ENCODE measurements at regions not wholly inside any gene's neighbourhood (a gene's known extent, or its start where the extent isn't known, plus 50 kb on each side); places are given as distances from the start of the nearest gene placed in this dataset.

GRCh38 chr12:127182018-127182417 is 1085.0 kb upstream of the TMEM132C start:
- H3K27me3 ChIP-seq (replicated peaks; ENCODE audit: insufficient read depth) = no peaks in the 10 kb centered on the region
- in situ Hi-C loops (cut with MboI) = no loop called here
- WGBS, 2 experiments (ENCODE audit: low coverage in 1 of 2, low lambda C conversion rate in 2 of 2, missing lambda C conversion rate in 2 of 2) = 92% methylated on average over 6 of the region's 6 CpGs

GRCh38 chr12:127189992-127190391 is 1077.0 kb upstream of the TMEM132C start:
- TF ChIP-seq EZH2phosphoT487 (IDR thresholded peaks at IDR 0.05; ENCODE audit: insufficient read depth, low read depth) = no peak
- no peak for TF ChIP-seq EZH2 (IDR thresholded peaks at IDR 0.05; ENCODE audit: insufficient read depth, poor library complexity, severe bottlenecking)
- no peak overlapping the region for H3K4me2 ChIP-seq (ENCODE audit: unreplicated experiment)
- H4K20me1 ChIP-seq (ENCODE audit: insufficient read depth) = no peaks in the 10 kb centered on the region
- peaks cover 13% of the 10 kb centered on the region for H3K4me1 ChIP-seq (ENCODE audit: insufficient read depth)
- 97 to 100% methylated on average over 1 of the region's 1 CpG for WGBS, 2 experiments (ENCODE audit: low coverage in 1 of 2, low lambda C conversion rate in 2 of 2, missing lambda C conversion rate in 2 of 2)
- H3K27me3 ChIP-seq (replicated peaks; ENCODE audit: insufficient read depth) = no peaks in the 10 kb centered on the region
- no peak overlapping the region for H3K4me3 ChIP-seq
- no peak overlapping the region for H3K27ac ChIP-seq
- H3F3A ChIP-seq (ENCODE audit: insufficient read depth) = peaks cover 30% of the 10 kb centered on the region; the same call in 1 of the 2 replicates
- H3K79me2 ChIP-seq (ENCODE audit: insufficient read depth) = no peaks in the 10 kb centered on the region
- no peaks in the 10 kb centered on the region for H3K9me2 ChIP-seq (ENCODE audit: insufficient read depth)
- no peak overlapping the region for H3K9ac ChIP-seq
- H3K36me3 ChIP-seq (ENCODE audit: low read depth) = no peaks in the 10 kb centered on the region
- H3K9me3 ChIP-seq (ENCODE audit: low read depth) = no peaks in the 10 kb centered on the region
- no peak for DNase-seq
- no peak overlapping the region for H2AFZ ChIP-seq
- in situ Hi-C loops (cut with MboI) = no loop called here

More at GRCh38 chr12:127182018-127182417, 1085.0 kb upstream of the TMEM132C start:
- Histone ChIP-seq H3K4me1 (ENCODE audit: insufficient read depth) (peaks cover 8% of the 10 kb centered on the region), H3K4me3 (no peak overlapping the region), H2AFZ (no peak overlapping the region), H3K4me2 (ENCODE audit: unreplicated experiment) (no peak overlapping the region), H3K36me3 (ENCODE audit: low read depth) (no peaks in the 10 kb centered on the region), H3K9ac (no peak overlapping the region), H3K9me3 (ENCODE audit: low read depth) (no peaks in the 10 kb centered on the region), H3K79me2 (ENCODE audit: insufficient read depth) (no peaks in the 10 kb centered on the region), H4K20me1 (ENCODE audit: insufficient read depth) (no peaks in the 10 kb centered on the region), H3K27ac (no peak overlapping the region), H3K9me2 (ENCODE audit: insufficient read depth) (no peaks in the 10 kb centered on the region), H3F3A (ENCODE audit: insufficient read depth) (peaks cover 29% of the 10 kb centered on the region)
- no peak for DNase-seq
- TF ChIP-seq EZH2phosphoT487 (IDR thresholded peaks at IDR 0.05; ENCODE audit: insufficient read depth, low read depth) = no peak
- no peak for TF ChIP-seq EZH2 (IDR thresholded peaks at IDR 0.05; ENCODE audit: insufficient read depth, poor library complexity, severe bottlenecking)

GRCh38 chr12:127191129-127191528 is 1075.8 kb upstream of the TMEM132C start:
- Histone ChIP-seq H3K27me3 (replicated peaks; ENCODE audit: insufficient read depth) (no peaks in the 10 kb centered on the region), H3K4me2 (ENCODE audit: unreplicated experiment) (peak overlapping the region; percentile 5), H3F3A (ENCODE audit: insufficient read depth) (peaks cover 30% of the 10 kb centered on the region; the same call in 1 of the 2 replicates), H3K4me1 (ENCODE audit: insufficient read depth) (peaks cover 13% of the 10 kb centered on the region), H2AFZ (no peak overlapping the region), H3K9ac (no peak overlapping the region), H3K4me3 (no peak overlapping the region), H3K36me3 (ENCODE audit: low read depth) (no peaks in the 10 kb centered on the region), H3K9me3 (ENCODE audit: low read depth) (no peaks in the 10 kb centered on the region), H3K9me2 (ENCODE audit: insufficient read depth) (no peaks in the 10 kb centered on the region), H4K20me1 (ENCODE audit: insufficient read depth) (no peaks in the 10 kb centered on the region), H3K79me2 (ENCODE audit: insufficient read depth) (no peaks in the 10 kb centered on the region), H3K27ac (peak overlapping the region; percentile 27)
- WGBS, 2 experiments (ENCODE audit: low coverage in 1 of 2, low lambda C conversion rate in 2 of 2, missing lambda C conversion rate in 2 of 2) = 0% methylated on average over 2 of the region's 2 CpGs
- in situ Hi-C loops (cut with MboI) = no loop called here
- peak; percentile 84 for DNase-seq
- TF ChIP-seq EZH2phosphoT487 (IDR thresholded peaks at IDR 0.05; ENCODE audit: insufficient read depth, low read depth) (no peak), EZH2 (IDR thresholded peaks at IDR 0.05; ENCODE audit: insufficient read depth, poor library complexity, severe bottlenecking) (no peak)

- Histone ChIP-seq H3K9ac (no peak overlapping the region), H3K4me3 (no peak overlapping the region), H3K4me1 (ENCODE audit: insufficient read depth) (peaks cover 13% of the 10 kb centered on the region), H3K79me2 (ENCODE audit: insufficient read depth) (no peaks in the 10 kb centered on the region), H2AFZ (no peak overlapping the region), H3K9me2 (ENCODE audit: insufficient read depth) (no peaks in the 10 kb centered on the region), H3K4me2 (ENCODE audit: unreplicated experiment) (no peak overlapping the region), H3K9me3 (ENCODE audit: low read depth) (no peaks in the 10 kb centered on the region), H3K36me3 (ENCODE audit: low read depth) (no peaks in the 10 kb centered on the region), H3K27me3 (replicated peaks; ENCODE audit: insufficient read depth) (no peaks in the 10 kb centered on the region), H3F3A (ENCODE audit: insufficient read depth) (peaks cover 19% of the 10 kb centered on the region; the same call in 1 of the 2 replicates), H4K20me1 (ENCODE audit: insufficient read depth) (no peaks in the 10 kb centered on the region), H3K27ac (no peak overlapping the region)
- in situ Hi-C loops (cut with MboI) = no loop called here
- no peak for DNase-seq
- TF ChIP-seq EZH2phosphoT487 (IDR thresholded peaks at IDR 0.05; ENCODE audit: insufficient read depth, low read depth) = no peak
- 67 to 72% methylated on average over 3 of the region's 3 CpGs for WGBS, 2 experiments (ENCODE audit: low coverage in 1 of 2, low lambda C conversion rate in 2 of 2, missing lambda C conversion rate in 2 of 2)
Measured at GRCh38 chr12:127192391-127192790, 1074.6 kb upstream of the TMEM132C start.

GRCh38 chr12:127193341-127193740 is 1073.6 kb upstream of the TMEM132C start:
- TF ChIP-seq EZH2 (IDR thresholded peaks at IDR 0.05; ENCODE audit: insufficient read depth, poor library complexity, severe bottlenecking) (no peak), EZH2phosphoT487 (IDR thresholded peaks at IDR 0.05; ENCODE audit: insufficient read depth, low read depth) (no peak)
- H3K36me3 ChIP-seq (ENCODE audit: low read depth) = no peaks in the 10 kb centered on the region
- H3K9ac ChIP-seq = no peak overlapping the region
- H3K4me1 ChIP-seq (ENCODE audit: insufficient read depth) = peaks cover 13% of the 10 kb centered on the region
- in situ Hi-C loops (cut with MboI) = no loop called here
- H2AFZ ChIP-seq = no peak overlapping the region
- no peaks in the 10 kb centered on the region for H3K27me3 ChIP-seq (replicated peaks; ENCODE audit: insufficient read depth)
- H4K20me1 ChIP-seq (ENCODE audit: insufficient read depth) = no peaks in the 10 kb centered on the region
- no peak for DNase-seq
- peaks cover 19% of the 10 kb centered on the region; the same call in 1 of the 2 replicates for H3F3A ChIP-seq (ENCODE audit: insufficient read depth)
- H3K9me3 ChIP-seq (ENCODE audit: low read depth) = no peaks in the 10 kb centered on the region
- no peaks in the 10 kb centered on the region for H3K79me2 ChIP-seq (ENCODE audit: insufficient read depth)
- no peak overlapping the region for H3K4me3 ChIP-seq
- H3K4me2 ChIP-seq (ENCODE audit: unreplicated experiment) = no peak overlapping the region
- H3K9me2 ChIP-seq (ENCODE audit: insufficient read depth) = no peaks in the 10 kb centered on the region
- no peak overlapping the region for H3K27ac ChIP-seq
- 93 to 98% methylated on average over 2 of the region's 2 CpGs for WGBS, 2 experiments (ENCODE audit: low coverage in 1 of 2, low lambda C conversion rate in 2 of 2, missing lambda C conversion rate in 2 of 2)

All from GM23248 (cell line).